PFSK-1 (cell line): ENCODE measurements at regions not wholly inside any gene's neighbourhood (a gene's known extent, or its start where the extent isn't known, plus 50 kb on each side); places are given as distances from the start of the nearest gene placed in this dataset.
A peak's percentile ranks its signal among the peaks of the same experiment; 100 is the strongest.

Experiments used
- FOXP2 ChIP-seq: optimal IDR thresholded peaks from 2 replicates; pipeline ENCODE3; 2011; ENCODE audit warnings: borderline replicate concordance, control low read depth, inconsistent platforms; ENCODE audit not compliant: insufficient read depth; ENCODE audit errors: extremely low read length, extremely low read depth
- POLR2AphosphoS5 ChIP-seq: IDR thresholded peaks from 2 replicates; pipeline ENCODE4 v1.6.1; 2012; ENCODE audit warnings: low read depth, mild to moderate bottlenecking, control low read depth, low read length, moderate library complexity
- SIN3A ChIP-seq: IDR thresholded peaks from 2 replicates; pipeline ENCODE4 v1.6.1; 2012; ENCODE audit warnings: mild to moderate bottlenecking, low read length, moderate library complexity, borderline replicate concordance; ENCODE audit not compliant: insufficient read depth
- TAF1 ChIP-seq: IDR thresholded peaks from 2 replicates; pipeline ENCODE4 v1.6.1; 2012; ENCODE audit warnings: low read length, control low read depth, borderline replicate concordance; ENCODE audit not compliant: insufficient read depth
- TF ChIP-seq, protein P1 (sequence below), 2 experiments: IDR thresholded peaks; 2 replicates each; pipeline versions ENCODE4 v1.6.1 to v1.8.0; 2011 to 2012; ENCODE audit warnings: low read depth in 2 of 2, low read length in 2 of 2, control low read depth in 1 of 2, inconsistent platforms in 1 of 2, mild to moderate bottlenecking in 1 of 2, moderate library complexity in 1 of 2; ENCODE audit not compliant: insufficient read depth in 1 of 2

GRCh38 chr7:17086403-17086802 is 204.6 kb upstream of the AGR3 start:
- TF ChIP-seq POLR2AphosphoS5, result no peak
- no peak for TF ChIP-seq FOXP2
- no peak for TF ChIP-seq SIN3A

- TF ChIP-seq, protein P1, sequence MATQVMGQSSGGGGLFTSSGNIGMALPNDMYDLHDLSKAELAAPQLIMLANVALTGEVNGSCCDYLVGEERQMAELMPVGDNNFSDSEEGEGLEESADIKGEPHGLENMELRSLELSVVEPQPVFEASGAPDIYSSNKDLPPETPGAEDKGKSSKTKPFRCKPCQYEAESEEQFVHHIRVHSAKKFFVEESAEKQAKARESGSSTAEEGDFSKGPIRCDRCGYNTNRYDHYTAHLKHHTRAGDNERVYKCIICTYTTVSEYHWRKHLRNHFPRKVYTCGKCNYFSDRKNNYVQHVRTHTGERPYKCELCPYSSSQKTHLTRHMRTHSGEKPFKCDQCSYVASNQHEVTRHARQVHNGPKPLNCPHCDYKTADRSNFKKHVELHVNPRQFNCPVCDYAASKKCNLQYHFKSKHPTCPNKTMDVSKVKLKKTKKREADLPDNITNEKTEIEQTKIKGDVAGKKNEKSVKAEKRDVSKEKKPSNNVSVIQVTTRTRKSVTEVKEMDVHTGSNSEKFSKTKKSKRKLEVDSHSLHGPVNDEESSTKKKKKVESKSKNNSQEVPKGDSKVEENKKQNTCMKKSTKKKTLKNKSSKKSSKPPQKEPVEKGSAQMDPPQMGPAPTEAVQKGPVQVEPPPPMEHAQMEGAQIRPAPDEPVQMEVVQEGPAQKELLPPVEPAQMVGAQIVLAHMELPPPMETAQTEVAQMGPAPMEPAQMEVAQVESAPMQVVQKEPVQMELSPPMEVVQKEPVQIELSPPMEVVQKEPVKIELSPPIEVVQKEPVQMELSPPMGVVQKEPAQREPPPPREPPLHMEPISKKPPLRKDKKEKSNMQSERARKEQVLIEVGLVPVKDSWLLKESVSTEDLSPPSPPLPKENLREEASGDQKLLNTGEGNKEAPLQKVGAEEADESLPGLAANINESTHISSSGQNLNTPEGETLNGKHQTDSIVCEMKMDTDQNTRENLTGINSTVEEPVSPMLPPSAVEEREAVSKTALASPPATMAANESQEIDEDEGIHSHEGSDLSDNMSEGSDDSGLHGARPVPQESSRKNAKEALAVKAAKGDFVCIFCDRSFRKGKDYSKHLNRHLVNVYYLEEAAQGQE (IDR thresholded peaks at IDR 0.05; ENCODE audit: insufficient read depth in 1 of 2, low read depth in 2 of 2, low read length in 2 of 2), result no peak
- TF ChIP-seq POLR2AphosphoS5 (no peak), SIN3A (no peak), TAF1 (no peak)
Observed at GRCh38 chr7:17090751-17091150, 207.7 kb upstream of the AHR start.

GRCh38 chr7:17093461-17093860 is 205.0 kb upstream of the AHR start:
- no peak for TF ChIP-seq TAF1
- no peak for TF ChIP-seq SIN3A
- no peak for TF ChIP-seq POLR2AphosphoS5

GRCh38 chr7:17094963-17095574 is 203.4 kb upstream of the AHR start:
- TF ChIP-seq FOXP2, result no peak
- 0 out of 2 replicates have a peak, but pooled peaks have one; percentile 42 for TF ChIP-seq SIN3A
- no peak for TF ChIP-seq POLR2AphosphoS5
- TF ChIP-seq, protein P1 (IDR thresholded peaks at IDR 0.05; ENCODE audit: insufficient read depth in 1 of 2, low read depth in 2 of 2, low read length in 2 of 2), result no peak
- TF ChIP-seq TAF1, result no peak

DNA sequence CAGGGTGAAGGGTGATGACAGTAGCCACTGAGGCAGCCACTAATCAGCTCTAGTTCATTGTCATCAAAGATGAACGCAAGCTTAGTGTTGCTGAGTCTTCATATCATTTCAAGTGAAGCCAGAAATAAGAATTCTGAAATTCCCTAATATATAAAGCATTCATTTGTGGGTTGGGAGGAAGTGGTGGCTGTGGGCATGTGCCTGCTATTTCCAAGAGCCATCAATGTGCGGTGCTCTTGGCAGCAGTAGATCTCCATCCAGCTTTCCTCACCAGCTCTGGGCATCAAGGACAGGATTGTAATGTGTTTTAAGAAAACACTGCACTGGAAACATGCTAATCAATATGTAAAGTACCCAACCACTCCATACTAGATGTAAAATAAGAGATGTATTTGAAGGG is 202.5 kb upstream of the AHR start:
- TF ChIP-seq, protein P1 (IDR thresholded peaks at IDR 0.05; ENCODE audit: insufficient read depth in 1 of 2, low read depth in 2 of 2, low read length in 2 of 2), result no peak
- TF ChIP-seq TAF1, result no peak
- TF ChIP-seq POLR2AphosphoS5, result no peak
- TF ChIP-seq FOXP2, result no peak
- TF ChIP-seq SIN3A, result no peak

DNA sequence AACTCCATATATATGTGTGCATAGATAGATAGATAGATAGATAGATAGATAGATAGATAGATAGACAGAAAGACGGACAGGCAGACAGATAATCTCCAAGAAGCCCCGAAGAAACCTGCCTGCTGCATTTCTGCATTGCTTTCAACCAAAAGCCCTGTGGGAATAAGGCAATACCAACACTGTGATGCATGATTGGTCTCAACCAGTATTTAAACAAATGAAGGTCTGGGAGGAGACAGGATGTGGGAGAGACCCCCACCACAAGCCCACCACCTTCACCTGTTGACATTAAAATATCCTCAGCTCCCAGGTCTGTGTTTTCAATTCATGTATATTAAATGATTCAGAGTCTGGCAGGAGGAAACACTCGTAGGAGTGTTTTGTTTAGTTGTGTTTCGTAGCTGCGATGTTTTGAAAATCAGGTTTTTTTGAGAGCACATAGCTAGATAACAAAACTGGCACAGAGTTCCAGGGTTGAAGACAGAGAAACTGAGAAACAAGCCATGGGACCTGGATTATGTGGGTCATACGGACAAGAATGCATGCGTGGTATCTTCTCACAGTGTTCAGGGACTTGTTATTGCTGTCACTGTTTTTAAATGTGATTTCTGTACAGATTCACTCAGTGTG is 200.7 kb upstream of the AHR start:
- TF ChIP-seq FOXP2, result no peak
- TF ChIP-seq, protein P1 (IDR thresholded peaks at IDR 0.05; ENCODE audit: insufficient read depth in 1 of 2, low read depth in 2 of 2, low read length in 2 of 2), result no peak
- TF ChIP-seq TAF1, result no peak
- no peak for TF ChIP-seq POLR2AphosphoS5
- no peak for TF ChIP-seq SIN3A
